H9 (cell line): ENCODE measurements at regions not wholly inside any gene's neighbourhood (a gene's known extent, or its start where the extent isn't known, plus 50 kb on each side); places are given as distances from the start of the nearest gene placed in this dataset.

Experiments
- DNase-seq: peaks from one replicate; pipeline ENCODE4 v3.0.0-alpha.2; 2017
- H2AFZ ChIP-seq: one replicate; pipeline ENCODE4 v1.6.1; 2013; ENCODE audit warnings: mild to moderate bottlenecking, low read length, control low read depth, moderate library complexity
- H2AK5ac ChIP-seq: 2 replicates; pipeline ENCODE4 v1.6.1; 2013; ENCODE audit warnings: low read length, control low read depth, mixed read lengths; ENCODE audit not compliant: insufficient read length
- H2BK120ac ChIP-seq: one replicate; pipeline ENCODE4 v1.6.1; 2013; ENCODE audit warnings: low read depth, mild to moderate bottlenecking, low read length, control low read depth, inconsistent platforms; ENCODE audit not compliant: poor library complexity, severe bottlenecking
- H2BK12ac ChIP-seq: 2 replicates; pipeline ENCODE4 v1.6.1; 2013; ENCODE audit warnings: low read length, control low read depth, mixed read lengths, low read depth; ENCODE audit not compliant: insufficient read length
- H2BK15ac ChIP-seq: 2 replicates; pipeline ENCODE4 v1.6.1; 2013; ENCODE audit warnings: low read depth, low read length, control low read depth
- H2BK20ac ChIP-seq: one replicate; pipeline ENCODE4 v1.6.1; 2013; ENCODE audit warnings: low read depth, mild to moderate bottlenecking, low read length, control low read depth, inconsistent platforms; ENCODE audit not compliant: poor library complexity, severe bottlenecking
- H2BK5ac ChIP-seq: 2 replicates; pipeline ENCODE4 v1.6.1; 2013; ENCODE audit warnings: low read length, control low read depth, mixed read lengths; ENCODE audit not compliant: insufficient read length
- H3K14ac ChIP-seq: 2 replicates; pipeline ENCODE4 v1.6.1; 2013; ENCODE audit warnings: low read length, control low read depth; ENCODE audit not compliant: insufficient read depth
- H3K18ac ChIP-seq: 2 replicates; pipeline ENCODE4 v1.6.1; 2013; ENCODE audit warnings: low read depth, mild to moderate bottlenecking, mixed read lengths, low read length, control low read depth; ENCODE audit not compliant: insufficient read length
- H3K23ac ChIP-seq: 2 replicates; pipeline ENCODE4 v1.6.1; 2013; ENCODE audit warnings: low read length, control low read depth, mixed read lengths, low read depth; ENCODE audit not compliant: insufficient read length
- H3K23me2 ChIP-seq: 2 replicates; pipeline ENCODE4 v1.6.1; 2013; ENCODE audit warnings: low read depth, mild to moderate bottlenecking, mixed read lengths, low read length, control low read depth; ENCODE audit not compliant: insufficient read length, poor library complexity, severe bottlenecking
- H3K27ac ChIP-seq: 2 replicates; pipeline ENCODE4 v1.5.1; 2013; ENCODE audit warnings: low read length, control low read depth, mixed read lengths, low read depth; ENCODE audit not compliant: insufficient read length
- H3K27me3 ChIP-seq: 2 replicates; pipeline ENCODE4 v1.6.1; 2013; ENCODE audit warnings: low read length, control low read depth, inconsistent platforms; ENCODE audit not compliant: insufficient read depth
- H3K4ac ChIP-seq: 2 replicates; pipeline ENCODE4 v1.6.1; 2013; ENCODE audit warnings: low read depth, mild to moderate bottlenecking, control low read depth, inconsistent platforms, low read length, moderate library complexity
- H3K4me1 ChIP-seq: 2 replicates; pipeline ENCODE4 v1.6.1; 2013; ENCODE audit warnings: low read length, control low read depth, inconsistent platforms; ENCODE audit not compliant: insufficient read depth
- H3K4me2 ChIP-seq: 2 replicates; pipeline ENCODE4 v1.6.1; 2013; ENCODE audit warnings: low read length, control low read depth, mixed read lengths; ENCODE audit not compliant: insufficient read length, insufficient read depth
- H3K56ac ChIP-seq: 2 replicates; pipeline ENCODE4 v1.6.1; 2013; ENCODE audit warnings: low read depth, mild to moderate bottlenecking, mixed read lengths, low read length, control low read depth; ENCODE audit not compliant: insufficient read length
- H3K79me1 ChIP-seq: 2 replicates; pipeline ENCODE4 v1.6.1; 2013; ENCODE audit warnings: low read depth, mild to moderate bottlenecking, moderate library complexity, low read length, control low read depth, inconsistent platforms; ENCODE audit not compliant: insufficient read depth, poor library complexity, severe bottlenecking
- H3K79me2 ChIP-seq: 2 replicates; pipeline ENCODE4 v1.6.1; 2013; ENCODE audit warnings: low read length, control low read depth, inconsistent platforms; ENCODE audit not compliant: insufficient read depth
- H3K9ac ChIP-seq: 2 replicates; pipeline ENCODE4 v1.6.1; 2013; ENCODE audit warnings: low read length, control low read depth, mixed read lengths; ENCODE audit not compliant: insufficient read length; ENCODE audit errors: extremely low read depth
- H3K9me3 ChIP-seq: one replicate; pipeline ENCODE4 v1.6.1; 2013; ENCODE audit warnings: low read depth, low read length, inconsistent platforms; ENCODE audit not compliant: control insufficient read depth
- H3T11ph ChIP-seq: one replicate; pipeline ENCODE4 v1.6.1; 2013; ENCODE audit warnings: mild to moderate bottlenecking, low read length, control low read depth, inconsistent platforms
- H4K20me1 ChIP-seq: one replicate; pipeline ENCODE4 v1.6.1; 2013; ENCODE audit not compliant: control insufficient read depth, insufficient read length, insufficient read depth
- H4K5ac ChIP-seq: 2 replicates; pipeline ENCODE4 v1.6.1; 2013; ENCODE audit warnings: low read depth, mild to moderate bottlenecking, mixed read lengths, low read length, control low read depth; ENCODE audit not compliant: insufficient read length
- H4K8ac ChIP-seq: replicated peaks from 2 replicates; pipeline ENCODE4 v1.6.1; 2013; ENCODE audit warnings: low read length, control low read depth, mixed read lengths, low read depth; ENCODE audit not compliant: insufficient read length
- H4K91ac ChIP-seq: 2 replicates; pipeline ENCODE4 v1.6.1; 2013; ENCODE audit warnings: low read depth, mild to moderate bottlenecking, moderate library complexity, mixed read lengths, low read length, control low read depth; ENCODE audit not compliant: insufficient read length
- H3K27ac Mint-ChIP-seq, 3 experiments: 2 replicates in 2 of 3; 3 replicates in 1 of 3; pipeline ENCODE4 v1.8.0; 2020 to 2021; ENCODE audit warnings: mixed read lengths in 3 of 3, mild to moderate bottlenecking in 1 of 3, moderate library complexity in 1 of 3
- H3K27me3 Mint-ChIP-seq: 2 replicates; pipeline ENCODE4 v1.8.0; 2021; ENCODE audit warnings: low read depth, mild to moderate bottlenecking, moderate library complexity, mixed read lengths
- H3K36me3 Mint-ChIP-seq, 3 experiments: 2 replicates in 2 of 3; 3 replicates in 1 of 3; pipeline ENCODE4 v1.8.0; 2020 to 2021; ENCODE audit warnings: low read depth in 3 of 3, mixed read lengths in 3 of 3; ENCODE audit not compliant: insufficient read depth in 1 of 3
- H3K4me1 Mint-ChIP-seq, 2 experiments: 2 replicates each; pipeline ENCODE4 v1.8.0; 2020; ENCODE audit warnings: mixed read lengths in 2 of 2
- H3K4me3 Mint-ChIP-seq, 2 experiments: 2 replicates in 1 of 2; 3 replicates in 1 of 2; pipeline ENCODE4 v1.8.0; 2020 to 2021; ENCODE audit warnings: mild to moderate bottlenecking in 2 of 2, mixed read lengths in 2 of 2, moderate library complexity in 1 of 2
- H3K9me3 Mint-ChIP-seq, 2 experiments: 2 replicates in 1 of 2; 3 replicates in 1 of 2; pipeline ENCODE4 v1.8.0; 2020; ENCODE audit warnings: mild to moderate bottlenecking in 2 of 2, mixed read lengths in 2 of 2, moderate library complexity in 1 of 2
- WGBS: extraction: QIAGEN DNeasy Blood & Tissue Kit; methylation state at CpG from one replicate; pipeline ENCODE4 v1.1.7; 2013; ENCODE audit warnings: missing lambda C conversion rate, low lambda C conversion rate, mixed read lengths; ENCODE audit not compliant: insufficient read length; ENCODE audit errors: extremely low coverage; 5-methylcytosine and 5-hydroxymethylcytosine counted together
- TF ChIP-seq, protein P1 (sequence below): fragments of 200-600 bp; sonication (generic); conservative IDR thresholded peaks from 3 replicates; pipeline ENCODE4 v1.8.0; 2021; ENCODE audit warnings: antibody characterized with exemption, mild to moderate bottlenecking

DNA sequence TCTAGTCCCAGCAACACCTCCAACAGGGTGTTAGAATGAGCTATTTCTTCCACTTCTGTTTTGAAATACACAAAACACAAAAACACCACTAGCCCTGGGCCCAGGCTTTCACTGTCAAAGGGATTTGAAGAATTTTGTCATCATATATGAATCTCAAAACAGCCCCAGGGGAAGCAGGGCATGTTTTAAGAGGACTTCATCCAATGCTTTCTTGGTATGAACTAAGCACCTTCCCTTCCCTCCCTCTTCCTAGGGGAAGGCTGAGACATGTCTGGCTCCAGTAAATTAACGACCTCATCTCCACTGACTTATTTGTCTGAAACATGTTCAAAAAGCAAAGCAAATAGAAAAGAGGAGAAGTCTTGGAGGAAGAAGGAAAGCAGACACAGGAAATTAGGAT, 75.7 kb upstream of the INCENP start:
- Histone ChIP-seq H2BK20ac (no peak overlapping the region), H2BK15ac (no peak overlapping the region), H2BK5ac (no peak overlapping the region), H3K23ac (no peak overlapping the region), H3K79me1 (no peaks in the 10 kb centered on the region), H4K20me1 (no peaks in the 10 kb centered on the region), H3K9ac (no peak overlapping the region), H3K56ac (no peak overlapping the region), H2AK5ac (no peak overlapping the region), H4K5ac (no peak overlapping the region), H2BK12ac (no peak overlapping the region), H2AFZ (no peak overlapping the region), H3K14ac (no peak overlapping the region), H3K27me3 (no peaks in the 10 kb centered on the region), H3K4me2 (no peak overlapping the region), H3T11ph (no peak overlapping the region), H4K91ac (no peak overlapping the region), H3K4ac (no peak overlapping the region), H2BK120ac (no peak overlapping the region), H3K9me3 (no peaks in the 10 kb centered on the region), H3K18ac (no peak overlapping the region), H4K8ac (no peak overlapping the region), H3K4me1 (no peaks in the 10 kb centered on the region), H3K23me2 (no peaks in the 10 kb centered on the region), H3K27ac (no peak overlapping the region), H3K79me2 (no peaks in the 10 kb centered on the region)
- DNase-seq, result no peak
- H3K36me3 Mint-ChIP-seq, result no peaks in the 10 kb centered on the region
- peaks cover 0 to 3% of the 10 kb centered on the region in 2 experiments; a peak in 1 of 5 replicates for H3K9me3 Mint-ChIP-seq
- H3K27ac Mint-ChIP-seq, result peak overlapping the region in 1 of 3 experiments; percentile 52; a peak in 1 of 7 replicates
- no peak overlapping the region for H3K4me3 Mint-ChIP-seq
- H3K4me1 Mint-ChIP-seq, result peaks cover 0 to 4% of the 10 kb centered on the region in 2 experiments; a peak in 2 of 4 replicates
- no CpG with 5 or more reads among the region's 1 CpG for whole genome bisulfite sequencing
- TF ChIP-seq, protein P1, sequence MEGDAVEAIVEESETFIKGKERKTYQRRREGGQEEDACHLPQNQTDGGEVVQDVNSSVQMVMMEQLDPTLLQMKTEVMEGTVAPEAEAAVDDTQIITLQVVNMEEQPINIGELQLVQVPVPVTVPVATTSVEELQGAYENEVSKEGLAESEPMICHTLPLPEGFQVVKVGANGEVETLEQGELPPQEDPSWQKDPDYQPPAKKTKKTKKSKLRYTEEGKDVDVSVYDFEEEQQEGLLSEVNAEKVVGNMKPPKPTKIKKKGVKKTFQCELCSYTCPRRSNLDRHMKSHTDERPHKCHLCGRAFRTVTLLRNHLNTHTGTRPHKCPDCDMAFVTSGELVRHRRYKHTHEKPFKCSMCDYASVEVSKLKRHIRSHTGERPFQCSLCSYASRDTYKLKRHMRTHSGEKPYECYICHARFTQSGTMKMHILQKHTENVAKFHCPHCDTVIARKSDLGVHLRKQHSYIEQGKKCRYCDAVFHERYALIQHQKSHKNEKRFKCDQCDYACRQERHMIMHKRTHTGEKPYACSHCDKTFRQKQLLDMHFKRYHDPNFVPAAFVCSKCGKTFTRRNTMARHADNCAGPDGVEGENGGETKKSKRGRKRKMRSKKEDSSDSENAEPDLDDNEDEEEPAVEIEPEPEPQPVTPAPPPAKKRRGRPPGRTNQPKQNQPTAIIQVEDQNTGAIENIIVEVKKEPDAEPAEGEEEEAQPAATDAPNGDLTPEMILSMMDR, result no peak
- H3K27me3 Mint-ChIP-seq, result no peaks in the 10 kb centered on the region; the same call in none of the 2 replicates
